OCI-LY3 (cell line): ENCODE measurements at regions not wholly inside any gene's neighbourhood (a gene's known extent, or its start where the extent isn't known, plus 50 kb on each side); places are given as distances from the start of the nearest gene placed in this dataset.

ENCODE experiments used
- H2AFZ ChIP-seq: fragments of 200-600, 300-600 bp; shearing (Covaris generic); 2 replicates; pipeline ENCODE4 v1.6.0; 2014; ENCODE audit warnings: antibody characterized with exemption, low read depth, low read length
- H3K27ac ChIP-seq: fragments of 200-600, 300-600 bp; sonication (generic); 2 replicates; pipeline ENCODE4 v1.5.1; 2014; ENCODE audit warnings: mild to moderate bottlenecking, low read length, moderate library complexity, mixed read lengths
- H3K27me3 ChIP-seq: fragments of 200-600, 300-600 bp; sonication (generic); 2 replicates; pipeline ENCODE4 v1.6.1; 2014; ENCODE audit warnings: low read depth, low read length, mixed read lengths
- H3K36me3 ChIP-seq: fragments of 200-600, 300-600 bp; sonication (generic); replicated peaks from 2 replicates; pipeline ENCODE3; 2014; ENCODE audit warnings: low read depth, low read length, mixed read lengths
- H3K4me1 ChIP-seq: fragments of 300-600, 200-600 bp; sonication (generic); 2 replicates; pipeline ENCODE4 v1.6.1; 2014; ENCODE audit warnings: low read length, mixed read lengths
- H3K4me2 ChIP-seq: fragments of 200-600, 300-600 bp; sonication (generic); 2 replicates; pipeline ENCODE4 v1.6.1; 2014; ENCODE audit warnings: low read length, mixed read lengths
- H3K4me3 ChIP-seq: fragments of 300-600, 200-600 bp; sonication (generic); 2 replicates; pipeline ENCODE4 v1.5.1; 2014; ENCODE audit warnings: antibody characterized with exemption, mild to moderate bottlenecking, low read length, moderate library complexity
- H3K79me2 ChIP-seq: fragments of 300-600, 200-600 bp; shearing (Covaris generic); 2 replicates; pipeline ENCODE4 v1.6.1; 2014; ENCODE audit warnings: mild to moderate bottlenecking, low read length, mixed read lengths
- H3K9ac ChIP-seq: fragments of 300-600, 200-600 bp; shearing (Covaris generic); 2 replicates; pipeline ENCODE4 v1.6.0; 2014; ENCODE audit warnings: mild to moderate bottlenecking, low read length, moderate library complexity
- H3K9me3 ChIP-seq: fragments of 200-600, 300-600 bp; shearing (Covaris generic); 2 replicates; pipeline ENCODE4 v1.6.1; 2014; ENCODE audit warnings: low read length, mixed read lengths; ENCODE audit not compliant: insufficient read depth
- H4K20me1 ChIP-seq: fragments of 200-600, 300-600 bp; sonication (generic); 2 replicates; pipeline ENCODE4 v1.6.1; 2016; ENCODE audit warnings: low read length, mixed read lengths; ENCODE audit not compliant: insufficient read depth
- EZH2phosphoT487 ChIP-seq: fragments of 200-600 bp; shearing (Covaris generic); IDR thresholded peaks from 2 replicates; pipeline ENCODE4 v1.6.1; 2018; ENCODE audit warnings: antibody characterized with exemption, mixed run types, low read depth
- TF ChIP-seq, protein P1 (sequence below): fragments of 200-600, 300-600 bp; sonication (generic); IDR thresholded peaks from 2 replicates; pipeline ENCODE4 v1.5.1; 2014; ENCODE audit warnings: antibody characterized with exemption, low read length, low read depth

DNA sequence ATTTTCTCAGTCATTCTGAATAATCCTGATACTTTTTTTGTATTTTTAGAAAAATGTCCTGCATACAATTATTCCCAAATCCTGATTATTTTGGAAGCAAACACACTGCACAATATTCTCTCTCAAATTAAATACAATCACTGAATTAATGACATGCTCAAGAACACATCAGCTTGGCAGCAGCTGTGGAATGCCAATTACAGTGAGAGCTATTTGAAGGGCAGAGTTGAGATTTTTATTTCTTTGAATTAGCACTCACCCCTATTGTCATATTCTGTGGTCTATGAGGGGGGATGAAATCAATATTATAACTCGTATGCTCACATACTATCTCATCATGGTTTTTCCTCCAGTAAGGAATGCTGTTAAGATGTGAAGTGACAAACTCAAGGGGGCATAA is 312.2 kb downstream of the CNTN3 start:
- Histone ChIP-seq H3K9ac (no peak overlapping the region), H3K4me1 (no peaks in the 10 kb centered on the region), H4K20me1 (no peaks in the 10 kb centered on the region), H3K27ac (no peak overlapping the region), H3K79me2 (no peaks in the 10 kb centered on the region), H3K4me3 (no peak overlapping the region), H3K4me2 (no peak overlapping the region), H3K27me3 (no peaks in the 10 kb centered on the region), H3K9me3 (no peaks in the 10 kb centered on the region), H3K36me3 (no peaks in the 10 kb centered on the region), H2AFZ (no peak overlapping the region)
- no peak for TF ChIP-seq EZH2phosphoT487
- TF ChIP-seq, protein P1, sequence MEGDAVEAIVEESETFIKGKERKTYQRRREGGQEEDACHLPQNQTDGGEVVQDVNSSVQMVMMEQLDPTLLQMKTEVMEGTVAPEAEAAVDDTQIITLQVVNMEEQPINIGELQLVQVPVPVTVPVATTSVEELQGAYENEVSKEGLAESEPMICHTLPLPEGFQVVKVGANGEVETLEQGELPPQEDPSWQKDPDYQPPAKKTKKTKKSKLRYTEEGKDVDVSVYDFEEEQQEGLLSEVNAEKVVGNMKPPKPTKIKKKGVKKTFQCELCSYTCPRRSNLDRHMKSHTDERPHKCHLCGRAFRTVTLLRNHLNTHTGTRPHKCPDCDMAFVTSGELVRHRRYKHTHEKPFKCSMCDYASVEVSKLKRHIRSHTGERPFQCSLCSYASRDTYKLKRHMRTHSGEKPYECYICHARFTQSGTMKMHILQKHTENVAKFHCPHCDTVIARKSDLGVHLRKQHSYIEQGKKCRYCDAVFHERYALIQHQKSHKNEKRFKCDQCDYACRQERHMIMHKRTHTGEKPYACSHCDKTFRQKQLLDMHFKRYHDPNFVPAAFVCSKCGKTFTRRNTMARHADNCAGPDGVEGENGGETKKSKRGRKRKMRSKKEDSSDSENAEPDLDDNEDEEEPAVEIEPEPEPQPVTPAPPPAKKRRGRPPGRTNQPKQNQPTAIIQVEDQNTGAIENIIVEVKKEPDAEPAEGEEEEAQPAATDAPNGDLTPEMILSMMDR = no peak

DNA sequence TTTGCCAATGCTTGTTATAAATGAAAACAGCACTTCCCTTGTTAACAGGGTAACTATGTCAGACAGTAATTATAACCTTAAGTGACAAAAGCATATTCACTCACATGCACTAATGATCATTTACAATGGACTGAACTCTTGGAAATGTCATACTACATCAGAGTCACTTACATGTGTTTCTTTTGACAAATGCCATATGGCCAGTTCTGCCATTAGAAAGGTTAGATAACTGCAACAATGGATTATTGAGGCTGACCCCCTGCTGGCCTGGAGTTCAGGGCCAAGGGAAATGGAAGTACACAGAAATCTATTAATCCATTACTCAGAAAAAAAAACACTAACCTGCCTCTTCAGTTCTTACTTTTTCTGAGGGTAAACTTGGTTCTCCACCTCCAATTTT is 313.4 kb downstream of the CNTN3 start:
- Histone ChIP-seq H3K9me3 (no peaks in the 10 kb centered on the region), H3K36me3 (no peaks in the 10 kb centered on the region), H3K4me2 (no peak overlapping the region), H3K79me2 (no peaks in the 10 kb centered on the region), H3K27ac (no peak overlapping the region), H4K20me1 (no peaks in the 10 kb centered on the region), H3K4me1 (no peaks in the 10 kb centered on the region), H2AFZ (no peak overlapping the region), H3K4me3 (no peak overlapping the region), H3K27me3 (no peaks in the 10 kb centered on the region), H3K9ac (no peak overlapping the region)
- no peak for TF ChIP-seq EZH2phosphoT487
- TF ChIP-seq, protein P1 = no peak

DNA sequence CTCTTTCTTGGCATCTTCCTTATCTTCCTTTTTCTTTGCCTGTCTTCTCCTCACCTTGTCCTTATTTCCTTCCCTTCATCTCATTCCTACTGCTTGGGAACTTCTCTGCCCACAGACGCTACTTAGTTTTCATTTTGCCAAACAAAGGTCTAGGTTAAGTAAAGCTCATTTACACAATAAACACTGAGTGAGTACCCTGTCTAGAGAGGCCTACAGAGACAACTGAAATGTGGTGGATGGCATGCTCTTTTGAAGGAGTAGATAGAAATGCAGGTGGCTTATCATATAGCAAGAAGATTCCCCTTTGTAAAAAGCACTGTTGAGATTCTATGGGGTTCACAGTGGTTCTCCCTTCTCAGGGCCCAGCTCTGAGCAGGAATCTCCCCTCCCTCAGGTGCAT is 319.0 kb downstream of the CNTN3 start:
- Histone ChIP-seq H3K79me2 (no peaks in the 10 kb centered on the region), H3K4me3 (no peak overlapping the region), H3K27me3 (no peaks in the 10 kb centered on the region), H3K36me3 (no peaks in the 10 kb centered on the region), H3K4me2 (no peak overlapping the region), H4K20me1 (no peaks in the 10 kb centered on the region), H3K4me1 (no peaks in the 10 kb centered on the region), H2AFZ (no peak overlapping the region), H3K9ac (no peak overlapping the region), H3K9me3 (no peaks in the 10 kb centered on the region), H3K27ac (no peak overlapping the region)
- TF ChIP-seq EZH2phosphoT487 = no peak
- TF ChIP-seq, protein P1 = no peak

DNA sequence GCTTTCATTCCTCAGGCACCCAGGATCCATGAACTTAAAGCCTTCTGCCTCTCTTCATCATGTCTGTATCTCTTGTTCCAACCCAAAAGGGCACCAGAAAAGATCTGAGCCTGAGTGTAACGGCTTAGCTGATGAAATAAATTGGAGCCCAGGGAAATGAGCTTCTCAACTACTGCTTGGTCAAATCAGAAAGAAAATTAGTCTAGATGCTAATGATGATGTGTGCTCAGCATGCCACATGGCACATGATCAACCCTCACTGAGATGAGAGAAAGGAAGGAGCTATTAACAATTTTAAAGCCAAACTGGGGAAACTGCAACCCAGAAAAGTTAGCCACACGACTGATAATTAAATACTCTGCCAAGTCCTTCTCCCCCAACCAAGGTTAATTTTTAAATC is 325.7 kb downstream of the CNTN3 start:
- Histone ChIP-seq H3K79me2 (no peaks in the 10 kb centered on the region), H3K4me3 (no peak overlapping the region), H4K20me1 (no peaks in the 10 kb centered on the region), H3K9ac (no peak overlapping the region), H3K4me1 (no peaks in the 10 kb centered on the region), H2AFZ (no peak overlapping the region), H3K4me2 (no peak overlapping the region), H3K36me3 (no peaks in the 10 kb centered on the region), H3K9me3 (no peaks in the 10 kb centered on the region), H3K27me3 (no peaks in the 10 kb centered on the region), H3K27ac (no peak overlapping the region)
- TF ChIP-seq, protein P1 = no peak
- TF ChIP-seq EZH2phosphoT487 = no peak
